HUES6 (cell line): ENCODE measurements at regions not wholly inside any gene's neighbourhood (a gene's known extent, or its start where the extent isn't known, plus 50 kb on each side); places are given as distances from the start of the nearest gene placed in this dataset.

ENCODE experiments used
- H3K27ac ChIP-seq: 2 replicates; pipeline ENCODE4 v1.7.0; 2013; ENCODE audit warnings: low read depth, mild to moderate bottlenecking, low read length, inconsistent platforms
- H3K27me3 ChIP-seq: 2 replicates; pipeline ENCODE4 v1.6.1; 2013; ENCODE audit warnings: low read length; ENCODE audit not compliant: control insufficient read depth, insufficient read depth
- H3K36me3 ChIP-seq: 2 replicates; pipeline ENCODE4 v1.6.1; 2013; ENCODE audit warnings: low read length; ENCODE audit not compliant: control insufficient read depth, insufficient read depth
- H3K4me1 ChIP-seq: 2 replicates; pipeline ENCODE4 v1.6.1; 2013; ENCODE audit warnings: low read length; ENCODE audit not compliant: control insufficient read depth, insufficient read depth
- H3K4me3 ChIP-seq: 2 replicates; pipeline ENCODE4 v1.5.1; 2013; ENCODE audit warnings: low read depth, low read length
- H3K9ac ChIP-seq: one replicate; pipeline ENCODE4 v1.6.1; 2013; ENCODE audit warnings: mild to moderate bottlenecking, low read length
- H3K9me3 ChIP-seq: 2 replicates; pipeline ENCODE4 v1.6.1; 2013; ENCODE audit warnings: low read depth, low read length; ENCODE audit not compliant: control insufficient read depth, insufficient read depth

GRCh38 chr3:153652076-153652475 lies 469.1 kb upstream of the ARHGEF26 start:
- Histone ChIP-seq H3K9me3 (no peaks in the 10 kb centered on the region), H3K36me3 (no peaks in the 10 kb centered on the region), H3K27me3 (no peaks in the 10 kb centered on the region), H3K4me1 (0 out of 2 replicates have a peak, but pooled peaks cover 3% of the 10 kb centered on the region), H3K4me3 (no peak overlapping the region), H3K27ac (no peak overlapping the region), H3K9ac (no peak overlapping the region)

- Histone ChIP-seq H3K9ac (no peak overlapping the region), H3K9me3 (no peaks in the 10 kb centered on the region), H3K36me3 (no peaks in the 10 kb centered on the region), H3K27me3 (no peaks in the 10 kb centered on the region), H3K4me1 (no peaks in the 10 kb centered on the region), H3K4me3 (no peak overlapping the region), H3K27ac (no peak overlapping the region)
Measured at GRCh38 chr3:153657046-153657445, 464.1 kb upstream of the ARHGEF26 start.

GRCh38 chr3:153657461-153657860 lies 463.7 kb upstream of the ARHGEF26 start:
- no peaks in the 10 kb centered on the region for H3K4me1 ChIP-seq
- H3K36me3 ChIP-seq = no peaks in the 10 kb centered on the region
- no peak overlapping the region for H3K27ac ChIP-seq
- no peaks in the 10 kb centered on the region for H3K9me3 ChIP-seq
- H3K9ac ChIP-seq = no peak overlapping the region
- no peaks in the 10 kb centered on the region for H3K27me3 ChIP-seq
- no peak overlapping the region for H3K4me3 ChIP-seq

GRCh38 chr3:153658136-153658535 lies 463.1 kb upstream of the ARHGEF26 start:
- Histone ChIP-seq H3K4me1 (no peaks in the 10 kb centered on the region), H3K27me3 (no peaks in the 10 kb centered on the region), H3K9me3 (no peaks in the 10 kb centered on the region), H3K9ac (no peak overlapping the region), H3K4me3 (no peak overlapping the region), H3K36me3 (no peaks in the 10 kb centered on the region), H3K27ac (no peak overlapping the region)

GRCh38 chr3:153666991-153667740 lies 454.0 kb upstream of the ARHGEF26 start:
- no peaks in the 10 kb centered on the region for H3K27me3 ChIP-seq
- H3K9ac ChIP-seq = no peak overlapping the region
- no peak overlapping the region for H3K27ac ChIP-seq
- no peaks in the 10 kb centered on the region for H3K9me3 ChIP-seq
- H3K4me3 ChIP-seq = no peak overlapping the region
- H3K36me3 ChIP-seq = no peaks in the 10 kb centered on the region
- H3K4me1 ChIP-seq = peaks cover 9% of the 10 kb centered on the region

- Histone ChIP-seq H3K9me3 (no peaks in the 10 kb centered on the region), H3K27me3 (no peaks in the 10 kb centered on the region), H3K4me3 (no peak overlapping the region), H3K27ac (no peak overlapping the region), H3K9ac (no peak overlapping the region), H3K4me1 (peaks cover 9% of the 10 kb centered on the region), H3K36me3 (no peaks in the 10 kb centered on the region)
Measured at GRCh38 chr3:153669527-153669926, 451.7 kb upstream of the ARHGEF26 start.

GRCh38 chr3:153670577-153670976 lies 450.6 kb upstream of the ARHGEF26 start:
- Histone ChIP-seq H3K4me3 (no peak overlapping the region), H3K9ac (no peak overlapping the region), H3K4me1 (peaks cover 9% of the 10 kb centered on the region), H3K27ac (no peak overlapping the region), H3K9me3 (no peaks in the 10 kb centered on the region), H3K36me3 (no peaks in the 10 kb centered on the region), H3K27me3 (no peaks in the 10 kb centered on the region)

- H3K4me3 ChIP-seq = no peak overlapping the region
- H3K4me1 ChIP-seq = no peaks in the 10 kb centered on the region
- no peaks in the 10 kb centered on the region for H3K36me3 ChIP-seq
- H3K27me3 ChIP-seq = no peaks in the 10 kb centered on the region
- no peak overlapping the region for H3K9ac ChIP-seq
- H3K9me3 ChIP-seq = no peaks in the 10 kb centered on the region
- no peak overlapping the region for H3K27ac ChIP-seq
Measured at GRCh38 chr3:153673853-153674252, 447.3 kb upstream of the ARHGEF26 start.

GRCh38 chr3:153679714-153680113 lies 441.5 kb upstream of the ARHGEF26 start:
- H3K9ac ChIP-seq = no peak overlapping the region
- H3K4me3 ChIP-seq = no peak overlapping the region
- no peak overlapping the region for H3K27ac ChIP-seq
- H3K36me3 ChIP-seq = no peaks in the 10 kb centered on the region
- H3K27me3 ChIP-seq = no peaks in the 10 kb centered on the region
- H3K9me3 ChIP-seq = no peaks in the 10 kb centered on the region
- no peaks in the 10 kb centered on the region for H3K4me1 ChIP-seq

- Histone ChIP-seq H3K4me3 (no peak overlapping the region), H3K4me1 (no peaks in the 10 kb centered on the region), H3K27me3 (no peaks in the 10 kb centered on the region), H3K9ac (no peak overlapping the region), H3K9me3 (no peaks in the 10 kb centered on the region), H3K27ac (no peak overlapping the region), H3K36me3 (no peaks in the 10 kb centered on the region)
Measured at GRCh38 chr3:153680526-153680925, 440.7 kb upstream of the ARHGEF26 start.

GRCh38 chr3:153681057-153681456 lies 440.1 kb upstream of the ARHGEF26 start:
- Histone ChIP-seq H3K36me3 (no peaks in the 10 kb centered on the region), H3K9ac (no peak overlapping the region), H3K27me3 (no peaks in the 10 kb centered on the region), H3K9me3 (no peaks in the 10 kb centered on the region), H3K27ac (no peak overlapping the region), H3K4me1 (no peaks in the 10 kb centered on the region), H3K4me3 (no peak overlapping the region)
